GM12878 (cell line): ENCODE measurements at regions not wholly inside any gene's neighbourhood (a gene's known extent, or its start where the extent isn't known, plus 50 kb on each side); places are given as distances from the start of the nearest gene placed in this dataset.

Source experiments
- ATAC-seq: fragments of 200-7000 bp; cut with Tn5 transposase; 3 replicates; pipeline ENCODE4 v1.9.1; 2020; ENCODE audit warnings: mild to moderate bottlenecking, moderate library complexity
- BruUV-seq: library from RNA; stranded (reverse); fragments of 400-500 nt; replicated peaks from 2 replicates; lab custom pipeline; 2021; lab: Mats Ljungman, UMichigan
- CTCF ChIA-PET: fragments of 300-600 bp; sonication (Branson Sonifier 250); formaldehyde crosslinking; extraction: SDS; loops from one replicate; lab custom pipeline; 2021; ENCODE audit warnings: inconsistent platforms; lab: Yijun Ruan, JAX
- POLR2A ChIA-PET: fragments of 350-600 bp; formaldehyde crosslinking; extraction: SDS; loops from one replicate; lab custom pipeline; 2021; ENCODE audit warnings: inconsistent platforms; lab: Charles Lee
- RAD21 ChIA-PET: fragments of 300-600 bp; sonication (Branson Sonifier 250); formaldehyde crosslinking; loops from one replicate; lab custom pipeline; 2023; ENCODE audit warnings: antibody characterized with exemption; ENCODE audit not compliant: unreplicated experiment; lab: Charles Lee
- SMC1A ChIA-PET: fragments of 300-600 bp; sonication (Branson Sonifier 250); formaldehyde crosslinking; loops from one replicate; lab custom pipeline; 2023; ENCODE audit not compliant: unreplicated experiment, uncharacterized antibody; lab: Charles Lee
- DNase-seq: peaks from one replicate; pipeline ENCODE4 v3.0.0-alpha.2; 2011; ENCODE audit warnings: low read depth, low spot score
- FAIRE-seq: peaks from 3 replicates; lab custom pipeline; 2011; peaks lifted over from hg19 to GRCh38; lab: Jason Lieb, UNC
- H2AFZ ChIP-seq: 2 replicates; pipeline ENCODE4 v1.6.0; 2011; ENCODE audit warnings: low read depth, low read length, control low read depth; ENCODE audit not compliant: control insufficient read depth
- H3K27ac ChIP-seq: 2 replicates; pipeline ENCODE4 v1.5.1; 2011; ENCODE audit warnings: control low read depth; ENCODE audit not compliant: control insufficient read depth, insufficient read depth
- H3K27me3 ChIP-seq, 2 experiments: replicated peaks in 1 of 2; 2 replicates each; pipeline versions ENCODE4 v1.6.0 to v1.6.1; 2011; ENCODE audit warnings: low read length in 1 of 2; ENCODE audit not compliant: control insufficient read depth in 2 of 2, insufficient read depth in 2 of 2
- H3K36me3 ChIP-seq, 2 experiments: 2 replicates each; pipeline ENCODE4 v1.5.1; 2011; ENCODE audit warnings: low read length in 1 of 2; ENCODE audit not compliant: control insufficient read depth in 2 of 2, insufficient read depth in 2 of 2
- H3K4me1 ChIP-seq: 2 replicates; pipeline ENCODE4 v1.6.1; 2011; ENCODE audit warnings: mild to moderate bottlenecking, low read length, moderate library complexity, mixed read lengths; ENCODE audit not compliant: control insufficient read depth, insufficient read depth
- H3K4me2 ChIP-seq: 2 replicates; pipeline ENCODE4 v1.6.0; 2011; ENCODE audit warnings: control low read depth; ENCODE audit not compliant: control insufficient read depth, insufficient read depth
- H3K4me3 ChIP-seq: fragments of 200-600 bp; sonication (generic); 2 replicates; pipeline ENCODE4 v1.5.1; 2016
- H3K79me2 ChIP-seq: 2 replicates; pipeline ENCODE4 v1.6.0; 2011; ENCODE audit warnings: low read length; ENCODE audit not compliant: control insufficient read depth, insufficient read depth
- H3K9ac ChIP-seq: 2 replicates; pipeline ENCODE4 v1.8.0; 2011; ENCODE audit warnings: low read length, control low read depth, mixed read lengths; ENCODE audit not compliant: control insufficient read depth, insufficient read depth
- H3K9me3 ChIP-seq: replicated peaks from 3 replicates; pipeline ENCODE4 v1.5.1; 2011; ENCODE audit warnings: mild to moderate bottlenecking, low read length; ENCODE audit not compliant: control insufficient read depth, insufficient read depth
- H4K20me1 ChIP-seq: 2 replicates; pipeline ENCODE4 v1.6.0; 2011; ENCODE audit not compliant: control insufficient read depth, insufficient read depth
- BHLHE40 ChIP-seq, 2 experiments: fragments of 450-650 bp in 1 of 2; IDR thresholded peaks; 2 replicates each; pipeline ENCODE4 v1.6.1; 2011 to 2017; ENCODE audit warnings: low read depth in 2 of 2, borderline replicate concordance in 1 of 2, improper control_type of control experiment in 1 of 2, low read length in 1 of 2, mild to moderate bottlenecking in 1 of 2
- DPF2 ChIP-seq: fragments of 450-650 bp; IDR thresholded peaks from 2 replicates; pipeline ENCODE4 v1.6.1; 2017; ENCODE audit warnings: mild to moderate bottlenecking
- EED ChIP-seq: sonication (generic); IDR thresholded peaks from 2 replicates; pipeline ENCODE4 v1.6.1; 2016; ENCODE audit warnings: antibody characterized with exemption, low read depth
- FOXK2 ChIP-seq: fragments of 450-650 bp; IDR thresholded peaks from 2 replicates; pipeline ENCODE4 v1.6.1; 2017; ENCODE audit warnings: mild to moderate bottlenecking, moderate library complexity
- HDAC2 ChIP-seq: fragments of 200-600 bp; sonication (generic); IDR thresholded peaks from 2 replicates; pipeline ENCODE4 v1.6.1; 2017
- IRF4 ChIP-seq: IDR thresholded peaks from 2 replicates; pipeline ENCODE4 v1.6.1; 2011; ENCODE audit warnings: low read depth, low read length
- MEF2B ChIP-seq: fragments of 450-650 bp; IDR thresholded peaks from 2 replicates; pipeline ENCODE4 v1.6.1; 2018; ENCODE audit warnings: mild to moderate bottlenecking, moderate library complexity; ENCODE audit not compliant: partially characterized antibody, poor library complexity, severe bottlenecking
- NR2F1 ChIP-seq: fragments of 450-650 bp; conservative IDR thresholded peaks from 2 replicates; pipeline ENCODE4 v1.6.1; 2017; ENCODE audit warnings: mild to moderate bottlenecking
- PKNOX1 ChIP-seq: fragments of 450-650 bp; IDR thresholded peaks from 2 replicates; pipeline ENCODE4 v1.6.1; 2016; ENCODE audit warnings: mild to moderate bottlenecking
- RBBP5 ChIP-seq: fragments of 200-600 bp; sonication (generic); conservative IDR thresholded peaks from 2 replicates; pipeline ENCODE4 v1.6.1; 2016
- RELB ChIP-seq: fragments of 450-650 bp; IDR thresholded peaks from 2 replicates; pipeline ENCODE4 v1.6.1; 2017; ENCODE audit warnings: low read depth, mild to moderate bottlenecking, moderate library complexity
- SMAD1 ChIP-seq: fragments of 450-650 bp; IDR thresholded peaks from 2 replicates; pipeline ENCODE4 v1.6.1; 2018; ENCODE audit warnings: mild to moderate bottlenecking, low read depth; ENCODE audit not compliant: partially characterized antibody
- SREBF1 ChIP-seq: IDR thresholded peaks from 2 replicates; pipeline ENCODE4 v1.6.1; 2012; ENCODE audit warnings: mild to moderate bottlenecking, low read length
- TCF3 ChIP-seq: IDR thresholded peaks from 2 replicates; pipeline ENCODE4 v1.6.1; 2012; ENCODE audit warnings: low read depth, mild to moderate bottlenecking, low read length, borderline replicate concordance; ENCODE audit not compliant: insufficient read depth
- ZNF384 ChIP-seq: IDR thresholded peaks from 2 replicates; pipeline ENCODE4 v1.6.1; 2012; ENCODE audit warnings: low read depth, mild to moderate bottlenecking, low read length, improper control_type of control experiment, borderline replicate concordance
- WGBS: methylation state at CpG from one replicate; pipeline ENCODE4 v1.1.6; 2016; ENCODE audit warnings: low lambda C conversion rate; ENCODE audit not compliant: insufficient replicate concordance, insufficient coverage; ENCODE audit errors: missing lambda C conversion rate; 5-methylcytosine and 5-hydroxymethylcytosine counted together
- in situ Hi-C: fragments of 300-500 bp; cut with MboI; formaldehyde crosslinking; loops from 9 replicates; pipeline ENCODE4 v1.14.3; 2018; ENCODE audit warnings: mixed read lengths
- intact Hi-C: fragments of 100-400 bp; cut with micrococcal nuclease; formaldehyde crosslinking; loops from one replicate; pipeline ENCODE4 v1.14.2; 2022; ENCODE audit not compliant: unreplicated experiment

GRCh38 chr18:72329533-72329932 lies 214.6 kb downstream of the CBLN2 start:
- Histone ChIP-seq H2AFZ (no peak overlapping the region), H3K79me2 (no peaks in the 10 kb centered on the region), H3K9me3 (no peaks in the 10 kb centered on the region; the same call in 2 of the 3 replicates), H3K4me2 (no peak overlapping the region), H3K27ac (no peak overlapping the region), H3K27me3 (no peaks in the 10 kb centered on the region), H3K36me3 (no peaks in the 10 kb centered on the region), H3K4me1 (no peaks in the 10 kb centered on the region), H3K4me3 (no peak overlapping the region), H4K20me1 (no peaks in the 10 kb centered on the region), H3K9ac (no peak overlapping the region)
- ATAC-seq (no peak), DNase-seq (no peak), FAIRE-seq (no peak)
- in situ Hi-C loops, result no loop called here
- TF ChIP-seq RBBP5 (no peak), EED (no peak), NR2F1 (peak; percentile 82), FOXK2 (no peak), HDAC2 (no peak), BHLHE40 (IDR thresholded peaks at IDR 0.05; ENCODE audit: borderline replicate concordance in 1 of 2, low read depth in 2 of 2, low read length in 1 of 2) (no peak), MEF2B (peak; percentile 89), SMAD1 (peak; percentile 54), ZNF384 (peak; percentile 17; the same call in 1 of the 2 replicates), IRF4 (no peak), SREBF1 (no peak), TCF3 (no peak), PKNOX1 (peak; percentile 39; the same call in 1 of the 2 replicates), DPF2 (no peak), RELB (no peak)
- 25% methylated on average over 2 of the region's 2 CpGs for WGBS
- intact Hi-C loops, result no loop called here
- SMC1A ChIA-PET, result interaction anchor here (0.6 to 2.2 kb wide), 13 partner anchors 8 to 1284 kb away, joined by 3 to 11 read pairs (median 3); no protein-coding TSS in a partner anchor
- POLR2A ChIA-PET, result no interaction called here
- CTCF ChIA-PET, result interaction anchor here (1.1 kb wide), 1 partner anchor 9 kb away, joined by 3 read pairs; no protein-coding TSS in a partner anchor
- RAD21 ChIA-PET, result interaction anchor here (1.2 to 2.3 kb wide), 3 partner anchors 18 to 201 kb away, joined by 4 to 8 read pairs (median 4); no protein-coding TSS in a partner anchor
- no TSS peak for BruUV-seq
